Endodermal cell (in vitro differentiated cells): ENCODE measurements at regions not wholly inside any gene's neighbourhood (a gene's known extent, or its start where the extent isn't known, plus 50 kb on each side); places are given as distances from the start of the nearest gene placed in this dataset.

ENCODE experiments used
- DNase-seq: peaks from one replicate; pipeline ENCODE4 v3.0.0-alpha.2; 2017
- H3K27ac ChIP-seq: 2 replicates; pipeline ENCODE4 v1.5.1; 2013; ENCODE audit warnings: mild to moderate bottlenecking, low read depth, low read length, moderate library complexity
- H3K27me3 ChIP-seq: 2 replicates; pipeline ENCODE4 v1.6.1; 2013; ENCODE audit warnings: mild to moderate bottlenecking, low read length, moderate library complexity; ENCODE audit not compliant: insufficient read depth, control insufficient read depth, poor library complexity, severe bottlenecking
- H3K36me3 ChIP-seq: 2 replicates; pipeline ENCODE4 v1.7.0; 2013; ENCODE audit warnings: mild to moderate bottlenecking, low read length, moderate library complexity; ENCODE audit not compliant: control insufficient read depth, insufficient read depth
- H3K4me1 ChIP-seq: one replicate; pipeline ENCODE4 v1.7.0; 2013; ENCODE audit warnings: low read length; ENCODE audit not compliant: control insufficient read depth, insufficient read depth
- H3K4me3 ChIP-seq: 2 replicates; pipeline ENCODE4 v1.5.1; 2013; ENCODE audit warnings: mild to moderate bottlenecking, low read length, moderate library complexity
- H3K9ac ChIP-seq: 2 replicates; pipeline ENCODE4 v1.6.1; 2013; ENCODE audit warnings: mild to moderate bottlenecking, low read length, moderate library complexity; ENCODE audit not compliant: poor library complexity, severe bottlenecking; ENCODE audit errors: extremely low read depth
- H3K9me3 ChIP-seq: 2 replicates; pipeline ENCODE4 v1.6.1; 2013; ENCODE audit warnings: mild to moderate bottlenecking, low read length, moderate library complexity; ENCODE audit not compliant: control insufficient read depth
- H3K27ac Mint-ChIP-seq: 2 replicates; pipeline ENCODE4 v1.8.0; 2020; ENCODE audit warnings: mixed read lengths
- H3K27me3 Mint-ChIP-seq: 2 replicates; pipeline ENCODE4 v1.8.0; 2021; ENCODE audit warnings: mild to moderate bottlenecking, mixed read lengths; ENCODE audit not compliant: insufficient read depth
- H3K36me3 Mint-ChIP-seq: 2 replicates; pipeline ENCODE4 v1.8.0; 2020; ENCODE audit warnings: low read depth, mixed read lengths
- H3K4me1 Mint-ChIP-seq: 2 replicates; pipeline ENCODE4 v1.8.0; 2020; ENCODE audit warnings: mixed read lengths
- H3K4me3 Mint-ChIP-seq: 2 replicates; pipeline ENCODE4 v1.8.0; 2020; ENCODE audit warnings: mild to moderate bottlenecking, moderate library complexity, mixed read lengths
- H3K9me3 Mint-ChIP-seq: 2 replicates; pipeline ENCODE4 v1.8.0; 2020; ENCODE audit warnings: mild to moderate bottlenecking, mixed read lengths
- CTCF ChIP-seq: fragments of 200-600 bp; sonication (generic); conservative IDR thresholded peaks from 2 replicates; pipeline ENCODE4 v1.5.0; 2021; ENCODE audit warnings: antibody characterized with exemption, mild to moderate bottlenecking
- WGBS, 2 experiments: methylation state at CpG; one replicate each; pipeline versions ENCODE4 v1.1.5 to v1.1.7; 2013; ENCODE audit warnings: missing lambda C conversion rate in 2 of 2, mixed read lengths in 1 of 2; ENCODE audit not compliant: insufficient coverage in 1 of 2, insufficient read length in 1 of 2; 5-methylcytosine and 5-hydroxymethylcytosine counted together

GRCh38 chr1:191992118-191992517 lies 166.1 kb upstream of the RGS18 start:
- H3K9me3 ChIP-seq, result no peaks in the 10 kb centered on the region
- no peak for TF ChIP-seq CTCF
- no peak overlapping the region for H3K27ac ChIP-seq
- H3K9me3 Mint-ChIP-seq, result no peaks in the 10 kb centered on the region
- H3K9ac ChIP-seq, result no peak overlapping the region
- H3K27ac Mint-ChIP-seq, result no peak overlapping the region
- H3K36me3 ChIP-seq, result no peaks in the 10 kb centered on the region
- H3K4me3 ChIP-seq, result no peak overlapping the region
- no peaks in the 10 kb centered on the region for H3K4me1 ChIP-seq
- no peaks in the 10 kb centered on the region for H3K36me3 Mint-ChIP-seq
- H3K4me1 Mint-ChIP-seq, result no peaks in the 10 kb centered on the region
- DNase-seq, result no peak
- H3K27me3 Mint-ChIP-seq, result no peaks in the 10 kb centered on the region
- no peaks in the 10 kb centered on the region for H3K27me3 ChIP-seq
- no peak overlapping the region for H3K4me3 Mint-ChIP-seq

GRCh38 chr1:191993549-191993948 lies 164.7 kb upstream of the RGS18 start:
- 17 to 55% methylated on average over 1 to 2 of the region's 2 CpGs for WGBS, 2 experiments
- peak; percentile 73 for TF ChIP-seq CTCF
- Histone ChIP-seq H3K9me3 (no peaks in the 10 kb centered on the region), H3K9ac (no peak overlapping the region), H3K27ac (no peak overlapping the region), H3K4me1 (no peaks in the 10 kb centered on the region), H3K4me3 (no peak overlapping the region), H3K27me3 (no peaks in the 10 kb centered on the region), H3K36me3 (no peaks in the 10 kb centered on the region)
- Mint-ChIP-seq H3K27ac (no peak overlapping the region), H3K27me3 (no peaks in the 10 kb centered on the region), H3K4me3 (no peak overlapping the region), H3K9me3 (no peaks in the 10 kb centered on the region), H3K4me1 (no peaks in the 10 kb centered on the region), H3K36me3 (no peaks in the 10 kb centered on the region)
- no peak for DNase-seq

GRCh38 chr1:192002063-192002462 lies 156.2 kb upstream of the RGS18 start:
- 92 to 95% methylated on average over 3 of the region's 3 CpGs for WGBS, 2 experiments
- no peak overlapping the region for H3K27ac ChIP-seq
- no peaks in the 10 kb centered on the region for H3K9me3 Mint-ChIP-seq
- no peak overlapping the region for H3K4me3 ChIP-seq
- no peak overlapping the region for H3K27ac Mint-ChIP-seq
- DNase-seq, result no peak
- H3K9ac ChIP-seq, result no peak overlapping the region
- H3K4me1 ChIP-seq, result no peaks in the 10 kb centered on the region
- H3K36me3 ChIP-seq, result no peaks in the 10 kb centered on the region
- no peaks in the 10 kb centered on the region for H3K27me3 ChIP-seq
- H3K4me1 Mint-ChIP-seq, result no peaks in the 10 kb centered on the region
- no peaks in the 10 kb centered on the region for H3K36me3 Mint-ChIP-seq
- TF ChIP-seq CTCF, result no peak
- no peaks in the 10 kb centered on the region for H3K9me3 ChIP-seq
- H3K4me3 Mint-ChIP-seq, result no peak overlapping the region
- no peaks in the 10 kb centered on the region for H3K27me3 Mint-ChIP-seq
